HL-60 (cell line): ENCODE measurements at regions not wholly inside any gene's neighbourhood (a gene's known extent, or its start where the extent isn't known, plus 50 kb on each side); places are given as distances from the start of the nearest gene placed in this dataset.
"Not testable (repeated sequence)": the region's sequence is repeated elsewhere in the genome, so short reads cannot be mapped to it uniquely, and the experiment has no call there.

Source experiments
- GABPA ChIP-seq: IDR thresholded peaks from 2 replicates; pipeline ENCODE4 v1.6.1; 2012; ENCODE audit warnings: low read depth
- POLR2AphosphoS5 ChIP-seq: IDR thresholded peaks from 2 replicates; pipeline ENCODE4 v1.6.1; 2012; ENCODE audit warnings: low read depth
- SPI1 ChIP-seq: IDR thresholded peaks from 2 replicates; pipeline ENCODE4 v1.6.1; 2012; ENCODE audit warnings: low read depth, mild to moderate bottlenecking, borderline replicate concordance
- TF ChIP-seq, protein P1 (sequence below): IDR thresholded peaks from one replicate; pipeline ENCODE4 v1.5.1; 2011; ENCODE audit warnings: low read length, control low read depth, inconsistent platforms; ENCODE audit not compliant: insufficient read depth
- TF ChIP-seq, protein P2 (sequence below): IDR thresholded peaks from 2 replicates; pipeline ENCODE4 v1.6.1; 2012; ENCODE audit warnings: low read depth; ENCODE audit not compliant: insufficient replicate concordance

DNA sequence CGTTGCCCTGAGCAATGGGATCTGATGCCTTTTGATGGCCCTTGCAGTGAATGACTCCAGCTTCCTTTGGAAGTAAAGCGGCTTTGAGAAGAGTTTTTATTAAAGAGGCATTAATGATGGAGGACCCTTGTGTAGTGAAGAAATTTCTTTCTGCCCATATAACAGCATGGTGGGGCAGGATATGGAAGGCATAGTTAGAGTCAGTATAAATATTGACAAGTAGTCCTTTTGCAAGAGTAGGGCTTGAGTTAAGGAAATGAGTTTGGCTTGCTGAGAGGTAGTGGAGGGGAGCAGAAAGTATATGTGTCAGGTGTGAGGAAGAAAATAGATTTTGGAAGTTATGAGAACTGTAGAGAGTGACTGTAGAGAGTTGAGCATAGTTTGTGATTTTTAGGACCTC lies 254.1 kb upstream of the DIO3 start:
- TF ChIP-seq, protein P1, sequence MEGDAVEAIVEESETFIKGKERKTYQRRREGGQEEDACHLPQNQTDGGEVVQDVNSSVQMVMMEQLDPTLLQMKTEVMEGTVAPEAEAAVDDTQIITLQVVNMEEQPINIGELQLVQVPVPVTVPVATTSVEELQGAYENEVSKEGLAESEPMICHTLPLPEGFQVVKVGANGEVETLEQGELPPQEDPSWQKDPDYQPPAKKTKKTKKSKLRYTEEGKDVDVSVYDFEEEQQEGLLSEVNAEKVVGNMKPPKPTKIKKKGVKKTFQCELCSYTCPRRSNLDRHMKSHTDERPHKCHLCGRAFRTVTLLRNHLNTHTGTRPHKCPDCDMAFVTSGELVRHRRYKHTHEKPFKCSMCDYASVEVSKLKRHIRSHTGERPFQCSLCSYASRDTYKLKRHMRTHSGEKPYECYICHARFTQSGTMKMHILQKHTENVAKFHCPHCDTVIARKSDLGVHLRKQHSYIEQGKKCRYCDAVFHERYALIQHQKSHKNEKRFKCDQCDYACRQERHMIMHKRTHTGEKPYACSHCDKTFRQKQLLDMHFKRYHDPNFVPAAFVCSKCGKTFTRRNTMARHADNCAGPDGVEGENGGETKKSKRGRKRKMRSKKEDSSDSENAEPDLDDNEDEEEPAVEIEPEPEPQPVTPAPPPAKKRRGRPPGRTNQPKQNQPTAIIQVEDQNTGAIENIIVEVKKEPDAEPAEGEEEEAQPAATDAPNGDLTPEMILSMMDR, result not testable (repeated sequence)
- not testable (repeated sequence) for TF ChIP-seq POLR2AphosphoS5, GABPA, SPI1
- TF ChIP-seq, protein P2, sequence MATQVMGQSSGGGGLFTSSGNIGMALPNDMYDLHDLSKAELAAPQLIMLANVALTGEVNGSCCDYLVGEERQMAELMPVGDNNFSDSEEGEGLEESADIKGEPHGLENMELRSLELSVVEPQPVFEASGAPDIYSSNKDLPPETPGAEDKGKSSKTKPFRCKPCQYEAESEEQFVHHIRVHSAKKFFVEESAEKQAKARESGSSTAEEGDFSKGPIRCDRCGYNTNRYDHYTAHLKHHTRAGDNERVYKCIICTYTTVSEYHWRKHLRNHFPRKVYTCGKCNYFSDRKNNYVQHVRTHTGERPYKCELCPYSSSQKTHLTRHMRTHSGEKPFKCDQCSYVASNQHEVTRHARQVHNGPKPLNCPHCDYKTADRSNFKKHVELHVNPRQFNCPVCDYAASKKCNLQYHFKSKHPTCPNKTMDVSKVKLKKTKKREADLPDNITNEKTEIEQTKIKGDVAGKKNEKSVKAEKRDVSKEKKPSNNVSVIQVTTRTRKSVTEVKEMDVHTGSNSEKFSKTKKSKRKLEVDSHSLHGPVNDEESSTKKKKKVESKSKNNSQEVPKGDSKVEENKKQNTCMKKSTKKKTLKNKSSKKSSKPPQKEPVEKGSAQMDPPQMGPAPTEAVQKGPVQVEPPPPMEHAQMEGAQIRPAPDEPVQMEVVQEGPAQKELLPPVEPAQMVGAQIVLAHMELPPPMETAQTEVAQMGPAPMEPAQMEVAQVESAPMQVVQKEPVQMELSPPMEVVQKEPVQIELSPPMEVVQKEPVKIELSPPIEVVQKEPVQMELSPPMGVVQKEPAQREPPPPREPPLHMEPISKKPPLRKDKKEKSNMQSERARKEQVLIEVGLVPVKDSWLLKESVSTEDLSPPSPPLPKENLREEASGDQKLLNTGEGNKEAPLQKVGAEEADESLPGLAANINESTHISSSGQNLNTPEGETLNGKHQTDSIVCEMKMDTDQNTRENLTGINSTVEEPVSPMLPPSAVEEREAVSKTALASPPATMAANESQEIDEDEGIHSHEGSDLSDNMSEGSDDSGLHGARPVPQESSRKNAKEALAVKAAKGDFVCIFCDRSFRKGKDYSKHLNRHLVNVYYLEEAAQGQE, result not testable (repeated sequence)
